Skeletal muscle cell (primary cell): ENCODE measurements at regions not wholly inside any gene's neighbourhood (a gene's known extent, or its start where the extent isn't known, plus 50 kb on each side); places are given as distances from the start of the nearest gene placed in this dataset.
"Not testable (repeated sequence)": the region's sequence is repeated elsewhere in the genome, so short reads cannot be mapped to it uniquely, and the experiment has no call there.

Experiments
- DNase-seq: peaks from one replicate; pipeline ENCODE4 v3.0.0-alpha.2; 2010; ENCODE audit warnings: low read depth
- H3K4me3 ChIP-seq: 2 replicates; pipeline ENCODE4 v1.5.1; 2011; ENCODE audit warnings: low read depth, mild to moderate bottlenecking, control low read depth, low read length, moderate library complexity

DNA sequence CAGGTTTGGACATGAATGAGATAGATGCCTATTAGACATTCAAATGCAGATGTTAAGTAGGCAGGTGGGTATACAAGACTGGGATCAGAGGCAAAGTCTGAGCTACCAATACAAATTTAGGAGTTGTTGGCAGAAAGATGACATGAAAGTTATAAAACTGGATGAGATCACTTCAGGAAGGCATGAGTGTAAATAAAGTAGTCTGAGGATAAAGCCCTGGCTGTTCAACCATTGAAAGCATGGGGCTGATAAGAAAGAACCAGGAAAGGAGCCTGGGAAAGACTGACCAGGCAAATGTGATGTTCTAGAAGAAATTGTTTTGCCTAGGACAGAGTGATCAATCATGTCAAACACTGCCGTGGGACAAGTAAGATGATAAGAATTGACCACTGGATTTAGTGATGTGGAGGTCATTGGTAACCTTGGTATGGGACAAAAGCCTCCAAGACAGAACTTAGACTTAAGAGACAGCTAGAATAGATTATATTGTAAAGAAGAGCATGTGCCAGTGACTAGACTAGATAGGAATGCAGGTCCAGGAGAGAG is 98.5 kb downstream of the EHF start:
- H3K4me3 ChIP-seq = no peak overlapping the region
- no peak for DNase-seq

DNA sequence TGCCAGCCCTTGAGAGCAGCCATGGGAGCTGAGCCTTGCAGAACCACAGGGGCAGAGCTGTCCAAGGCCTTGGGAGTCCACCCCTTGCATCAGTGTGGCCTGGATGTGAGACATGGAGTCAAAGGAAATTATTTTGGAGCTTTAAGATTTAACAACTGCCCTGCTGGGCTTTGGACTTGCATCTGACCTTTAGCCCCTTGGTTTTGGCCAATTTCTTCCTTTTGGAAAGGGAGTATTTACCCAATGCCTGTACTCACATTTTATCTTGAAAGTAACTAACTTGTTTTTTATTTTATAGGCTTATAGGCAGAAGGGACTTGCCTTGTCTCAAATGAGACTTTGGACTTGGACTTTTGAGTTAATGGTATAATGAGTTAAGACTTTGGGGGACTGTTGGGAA is 92.7 kb downstream of the EHF start:
- not testable (repeated sequence) for H3K4me3 ChIP-seq

More for the DNA sequence above, 92.7 kb downstream of the EHF start:
- DNase-seq = not testable (repeated sequence)
